HCT116 (cell line): ENCODE measurements at regions not wholly inside any gene's neighbourhood (a gene's known extent, or its start where the extent isn't known, plus 50 kb on each side); places are given as distances from the start of the nearest gene placed in this dataset.

Source experiments
- ATAC-seq: fragments of 200-7000 bp; cut with Tn5 transposase; 2 replicates; pipeline ENCODE4 v1.9.1; 2020; ENCODE audit warnings: mild to moderate bottlenecking, moderate library complexity
- BruUV-seq: library from RNA; stranded (reverse); fragments of 400-500 nt; replicated peaks from 2 replicates; lab custom pipeline; 2021; lab: Mats Ljungman, UMichigan
- CTCF ChIA-PET: fragments of 300-600 bp; sonication (Branson Sonifier 250); formaldehyde crosslinking; loops from one replicate; lab custom pipeline; 2021; ENCODE audit warnings: antibody characterized with exemption; lab: Charles Lee
- POLR2A ChIA-PET: fragments of 300-600, 350-600 bp; sonication (Branson Sonifier 250); formaldehyde crosslinking; loops from one replicate; lab custom pipeline; 2021; ENCODE audit warnings: antibody characterized with exemption; lab: Charles Lee
- RAD21 ChIA-PET, 2 experiments: fragments of 300-600 bp; sonication (Branson Sonifier 250); formaldehyde crosslinking; loops; one replicate each; lab custom pipeline; 2023; ENCODE audit warnings: low total read pairs in 2 of 2; ENCODE audit not compliant: uncharacterized antibody in 2 of 2, unreplicated experiment in 2 of 2, low non-redundant PET in 1 of 2; lab: Charles Lee
- DNase-seq: peaks from one replicate; pipeline ENCODE4 v3.0.0-alpha.2; 2010; ENCODE audit warnings: low read depth, low spot score
- H2AFZ ChIP-seq: fragments of 200-600 bp; shearing (Covaris generic), sonication (generic); 2 replicates; pipeline ENCODE4 v1.6.1; 2017; ENCODE audit warnings: low read depth, mixed run types, mixed read lengths, antibody characterized with exemption, low read length; ENCODE audit not compliant: poor library complexity, severe bottlenecking
- H3K27ac ChIP-seq: 2 replicates; pipeline ENCODE4 v1.5.1; 2012; ENCODE audit warnings: low read depth, low read length
- H3K27me3 ChIP-seq: fragments of 200-600 bp; sonication (generic); 2 replicates; pipeline ENCODE4 v1.6.1; 2016; ENCODE audit warnings: mixed run types, low read length, mixed read lengths; ENCODE audit not compliant: insufficient read depth
- H3K36me3 ChIP-seq, 2 experiments: fragments of 200-500 bp in 1 of 2; fragments of 200-600 bp in 1 of 2; sonication (Bioruptor generic) in 1 of 2; sonication (generic) in 1 of 2; 2 replicates each; pipeline versions ENCODE4 v1.5.1 to v1.6.1; 2014 to 2016; ENCODE audit warnings: low read length in 2 of 2, inconsistent platforms in 1 of 2, mixed read lengths in 1 of 2, mixed run types in 1 of 2; ENCODE audit not compliant: insufficient read depth in 2 of 2, control insufficient read depth in 1 of 2
- H3K4me1 ChIP-seq, 2 experiments: fragments of 200-600 bp in 1 of 2; sonication (generic) in 1 of 2; 2 replicates each; pipeline versions ENCODE4 v1.5.1 to v1.6.1; 2012 to 2017; ENCODE audit warnings: low read length in 2 of 2, inconsistent platforms in 1 of 2, mild to moderate bottlenecking in 1 of 2, mixed read lengths in 1 of 2, mixed run types in 1 of 2, moderate library complexity in 1 of 2; ENCODE audit not compliant: insufficient read depth in 2 of 2, control insufficient read depth in 1 of 2
- H3K4me2 ChIP-seq: fragments of 200-600 bp; sonication (generic); 2 replicates; pipeline ENCODE4 v1.6.1; 2017; ENCODE audit warnings: mixed run types, low read length, mixed read lengths
- H3K4me3 ChIP-seq, 2 experiments: fragments of 200-600 bp in 1 of 2; sonication (generic) in 1 of 2; replicated peaks in 1 of 2; 2 replicates each; pipeline ENCODE4 v1.5.1; 2011 to 2016; ENCODE audit warnings: low read length in 2 of 2, control low read depth in 1 of 2, low read depth in 1 of 2, mild to moderate bottlenecking in 1 of 2, mixed read lengths in 1 of 2, mixed run types in 1 of 2
- H3K79me2 ChIP-seq: fragments of 200-600 bp; sonication (generic); 2 replicates; pipeline ENCODE4 v1.6.1; 2017; ENCODE audit warnings: mild to moderate bottlenecking, mixed run types, low read length, moderate library complexity, mixed read lengths; ENCODE audit not compliant: insufficient read depth
- H3K9ac ChIP-seq: fragments of 200-600 bp; sonication (generic); 2 replicates; pipeline ENCODE4 v1.6.1; 2016; ENCODE audit warnings: low read length, mixed read lengths
- H3K9me2 ChIP-seq: fragments of 200-600 bp; sonication (generic), shearing (Covaris generic); 2 replicates; pipeline ENCODE4 v1.6.1; 2017; ENCODE audit warnings: mixed run types, mild to moderate bottlenecking, moderate library complexity; ENCODE audit not compliant: insufficient read depth
- H3K9me3 ChIP-seq, 2 experiments: fragments of 200-500 bp in 1 of 2; fragments of 200-600 bp in 1 of 2; sonication (Bioruptor generic) in 1 of 2; sonication (generic) in 1 of 2; 2 replicates each; pipeline ENCODE4 v1.6.1; 2014 to 2017; ENCODE audit warnings: low read length in 2 of 2, mixed read lengths in 2 of 2, inconsistent platforms in 1 of 2, low read depth in 1 of 2, mild to moderate bottlenecking in 1 of 2, mixed run types in 1 of 2, moderate library complexity in 1 of 2; ENCODE audit not compliant: control insufficient read depth in 1 of 2, insufficient read depth in 1 of 2
- H4K20me1 ChIP-seq: fragments of 200-600 bp; sonication (generic), shearing (Covaris generic); 2 replicates; pipeline ENCODE4 v1.6.1; 2017; ENCODE audit warnings: mixed run types, mild to moderate bottlenecking, moderate library complexity; ENCODE audit not compliant: insufficient read depth
- ATF3 ChIP-seq: IDR thresholded peaks from 2 replicates; pipeline ENCODE4 v1.6.1; 2012
- CBX3 ChIP-seq: IDR thresholded peaks from 2 replicates; pipeline ENCODE4 v1.6.1; 2012; ENCODE audit warnings: low read depth
- CTCF ChIP-seq, 3 experiments: fragments of 200-600 bp in 1 of 3; sonication (generic) in 1 of 3; IDR thresholded peaks in 2 of 3; conservative IDR thresholded peaks in 1 of 3; 2 replicates each; pipeline ENCODE4 v1.5.1; 2012 to 2017; ENCODE audit warnings: low read depth in 2 of 3, low read length in 2 of 3, antibody characterized with exemption in 1 of 3, borderline replicate concordance in 1 of 3, control low read depth in 1 of 3, mild to moderate bottlenecking in 1 of 3, mixed read lengths in 1 of 3, mixed run types in 1 of 3, moderate library complexity in 1 of 3; ENCODE audit not compliant: insufficient read depth in 1 of 3
- ELF1 ChIP-seq: IDR thresholded peaks from 2 replicates; pipeline ENCODE4 v1.6.1; 2012; ENCODE audit warnings: low read depth, borderline replicate concordance
- EZH2 ChIP-seq: fragments of 200-600 bp; sonication (generic); IDR thresholded peaks from 2 replicates; pipeline ENCODE4 v1.6.1; 2017; ENCODE audit warnings: antibody characterized with exemption, mixed run types
- FOSL1 ChIP-seq: IDR thresholded peaks from 2 replicates; pipeline ENCODE4 v1.6.1; 2012; ENCODE audit warnings: low read depth
- JUND ChIP-seq: IDR thresholded peaks from 2 replicates; pipeline ENCODE4 v1.6.1; 2012
- MAX ChIP-seq: IDR thresholded peaks from 2 replicates; pipeline ENCODE4 v1.6.1; 2012
- POLR2A ChIP-seq: IDR thresholded peaks from 2 replicates; pipeline ENCODE4 v1.7.0; 2011; ENCODE audit warnings: borderline replicate concordance; ENCODE audit not compliant: insufficient read depth, insufficient read length; ENCODE audit errors: extremely low read depth
- REST ChIP-seq: IDR thresholded peaks from 2 replicates; pipeline ENCODE4 v1.6.1; 2012; ENCODE audit warnings: low read depth
- SP1 ChIP-seq: IDR thresholded peaks from 2 replicates; pipeline ENCODE4 v1.6.1; 2012; ENCODE audit warnings: low read depth
- SRF ChIP-seq: IDR thresholded peaks from 2 replicates; pipeline ENCODE4 v1.6.1; 2012; ENCODE audit warnings: low read depth
- ZBTB33 ChIP-seq: IDR thresholded peaks from 2 replicates; pipeline ENCODE4 v1.6.1; 2011; ENCODE audit warnings: mild to moderate bottlenecking, low read length, moderate library complexity; ENCODE audit not compliant: insufficient replicate concordance; ENCODE audit errors: extremely low read depth
- ZFX ChIP-seq: fragments of 450-650 bp; IDR thresholded peaks from 2 replicates; pipeline ENCODE4 v1.6.1; 2017
- ZNF274 ChIP-seq: fragments of 200-500 bp; sonication (Bioruptor generic); IDR thresholded peaks from 2 replicates; pipeline ENCODE4 v1.6.1; 2014; ENCODE audit warnings: mild to moderate bottlenecking, low read depth, low read length, inconsistent platforms
- intact Hi-C: fragments of 100-400 bp; cut with micrococcal nuclease; formaldehyde crosslinking; loops from 2 replicates; pipeline ENCODE4 v1.10.0; 2022

GRCh38 chr1:185531838-185532237, 202.4 kb upstream of the HMCN1 start:
- Histone ChIP-seq H3K4me3 (no peak overlapping the region), H3K4me2 (no peak overlapping the region), H3K9me2 (no peaks in the 10 kb centered on the region), H3K9ac (no peak overlapping the region), H3K36me3 (no peaks in the 10 kb centered on the region), H4K20me1 (no peaks in the 10 kb centered on the region), H3K27me3 (no peaks in the 10 kb centered on the region), H3K27ac (no peak overlapping the region), H3K4me1 (no peaks in the 10 kb centered on the region), H3K9me3 (no peaks in the 10 kb centered on the region), H2AFZ (peak overlapping the region; percentile 29), H3K79me2 (no peaks in the 10 kb centered on the region)
- intact Hi-C loops = no loop called here
- CTCF ChIA-PET = no interaction called here
- TF ChIP-seq ATF3 = no peak
- no peak for TF ChIP-seq JUND
- no peak for TF ChIP-seq CTCF (IDR thresholded peaks at IDR 0.05 in 2 of 3, conservative IDR thresholded peaks at IDR 0.05 in 1 of 3; ENCODE audit: borderline replicate concordance in 1 of 3, insufficient read depth in 1 of 3, low read depth in 2 of 3, low read length in 2 of 3)
- no peak for TF ChIP-seq POLR2A
- no peak for TF ChIP-seq CBX3
- TF ChIP-seq ELF1 = no peak
- TF ChIP-seq FOSL1 = no peak
- no peak for TF ChIP-seq ZNF274
- TF ChIP-seq SRF = no peak
- no peak for TF ChIP-seq ZFX
- TF ChIP-seq EZH2 = no peak
- TF ChIP-seq SP1 = no peak
- no peak for TF ChIP-seq REST
- TF ChIP-seq MAX = no peak
- no peak for TF ChIP-seq ZBTB33
- no peak for DNase-seq
- no TSS peak for BruUV-seq
- ATAC-seq = no peak
- RAD21 ChIA-PET = no interaction called here
- POLR2A ChIA-PET = no interaction called here
